ENCODE measurements at regions not wholly inside any gene's neighbourhood (a gene's known extent, or its start where the extent isn't known, plus 50 kb on each side); places are given as distances from the start of the nearest gene placed in this dataset.

GRCh38 chr10:11682267-11682683 lies 59.9 kb upstream of the ECHDC3 start:
- Histone ChIP-seq H3K27me3 (ENCODE audit: control insufficient read depth, insufficient read depth, low read length) (peaks cover 6% of the 10 kb centered on the region), H3K9me3 (ENCODE audit: control insufficient read depth, insufficient read depth, low read length) (no peaks in the 10 kb centered on the region), H3K27ac (ENCODE audit: low read depth, low read length) (no peak overlapping the region), H3K4me3 (ENCODE audit: low read depth, low read length) (no peak overlapping the region)
- CTCF ChIA-PET, result no interaction called here
- no peak for DNase-seq (ENCODE audit: low read depth, low spot score)
- no peak for TF ChIP-seq CTCF (IDR thresholded peaks at IDR 0.05; ENCODE audit: low read depth, low read length)
- POLR2A ChIA-PET, result no interaction called here

GRCh38 chr10:11680496-11680895 lies 61.7 kb upstream of the ECHDC3 start:
- no peak overlapping the region for H3K4me3 ChIP-seq (ENCODE audit: low read depth, low read length)
- peaks cover 8% of the 10 kb centered on the region for H3K27me3 ChIP-seq (ENCODE audit: control insufficient read depth, insufficient read depth, low read length)
- no peaks in the 10 kb centered on the region for H3K9me3 ChIP-seq (ENCODE audit: control insufficient read depth, insufficient read depth, low read length)
- no peak for DNase-seq (ENCODE audit: low read depth, low spot score)
- TF ChIP-seq CTCF (IDR thresholded peaks at IDR 0.05; ENCODE audit: low read depth, low read length), result no peak
- H3K27ac ChIP-seq (ENCODE audit: low read depth, low read length), result no peak overlapping the region
- ChIA-PET CTCF (no interaction called here), POLR2A (no interaction called here)

GRCh38 chr10:11679946-11680345 lies 62.2 kb upstream of the ECHDC3 start:
- DNase-seq (ENCODE audit: low read depth, low spot score), result no peak
- TF ChIP-seq CTCF (IDR thresholded peaks at IDR 0.05; ENCODE audit: low read depth, low read length), result no peak
- ChIA-PET CTCF (no interaction called here), POLR2A (no interaction called here)
- Histone ChIP-seq H3K9me3 (ENCODE audit: control insufficient read depth, insufficient read depth, low read length) (no peaks in the 10 kb centered on the region), H3K27me3 (ENCODE audit: control insufficient read depth, insufficient read depth, low read length) (peaks cover 8% of the 10 kb centered on the region), H3K27ac (ENCODE audit: low read depth, low read length) (no peak overlapping the region), H3K4me3 (ENCODE audit: low read depth, low read length) (no peak overlapping the region)

- peaks cover 12% of the 10 kb centered on the region for H3K27me3 ChIP-seq (ENCODE audit: control insufficient read depth, insufficient read depth, low read length)
- no peak for DNase-seq (ENCODE audit: low read depth, low spot score)
- ChIA-PET POLR2A (no interaction called here), CTCF (no interaction called here)
- no peak for TF ChIP-seq CTCF (IDR thresholded peaks at IDR 0.05; ENCODE audit: low read depth, low read length)
- no peak overlapping the region for H3K4me3 ChIP-seq (ENCODE audit: low read depth, low read length)
- no peaks in the 10 kb centered on the region for H3K9me3 ChIP-seq (ENCODE audit: control insufficient read depth, insufficient read depth, low read length)
- no peak overlapping the region for H3K27ac ChIP-seq (ENCODE audit: low read depth, low read length)
These were observed 63.9 kb upstream of the ECHDC3 start for GRCh38 chr10:11678074-11678793.

- no peak for TF ChIP-seq CTCF (IDR thresholded peaks at IDR 0.05; ENCODE audit: low read depth, low read length)
- ChIA-PET POLR2A (no interaction called here), CTCF (no interaction called here)
- H3K27ac ChIP-seq (ENCODE audit: low read depth, low read length), result no peak overlapping the region
- no peak overlapping the region for H3K4me3 ChIP-seq (ENCODE audit: low read depth, low read length)
- no peak for DNase-seq (ENCODE audit: low read depth, low spot score)
- peaks cover 12% of the 10 kb centered on the region for H3K27me3 ChIP-seq (ENCODE audit: control insufficient read depth, insufficient read depth, low read length)
- no peaks in the 10 kb centered on the region for H3K9me3 ChIP-seq (ENCODE audit: control insufficient read depth, insufficient read depth, low read length)
These were observed 64.7 kb upstream of the ECHDC3 start for GRCh38 chr10:11677480-11677879.

Data from AG04450 (cell line).